ENCODE measurements at regions not wholly inside any gene's neighbourhood (a gene's known extent, or its start where the extent isn't known, plus 50 kb on each side); places are given as distances from the start of the nearest gene placed in this dataset.
"Not testable (repeated sequence)": the region's sequence is repeated elsewhere in the genome, so short reads cannot be mapped to it uniquely, and the experiment has no call there.

DNA sequence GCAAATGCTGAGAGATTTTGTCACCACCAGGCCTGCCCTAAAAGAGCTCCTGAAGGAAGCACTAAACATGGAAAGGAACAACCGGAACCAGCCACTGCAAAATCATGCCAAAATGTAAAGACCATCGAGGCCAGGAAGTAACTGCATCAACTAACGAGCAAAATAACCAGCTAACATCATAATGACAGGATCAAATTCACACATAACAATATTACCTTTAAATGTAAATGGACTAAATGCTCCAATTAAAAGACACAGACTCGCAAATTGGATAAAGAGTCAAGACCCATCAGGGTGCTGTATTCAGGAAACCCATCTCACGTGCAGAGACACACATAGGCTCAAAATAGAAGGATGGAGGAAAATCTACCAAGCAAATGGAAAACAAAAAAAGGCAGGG lies 387.2 kb upstream of the FAR2 start:
- DNase-seq (ENCODE audit: low read depth); H3K4me3 ChIP-seq (ENCODE audit: low read depth, low read length): not testable (repeated sequence)

DNA sequence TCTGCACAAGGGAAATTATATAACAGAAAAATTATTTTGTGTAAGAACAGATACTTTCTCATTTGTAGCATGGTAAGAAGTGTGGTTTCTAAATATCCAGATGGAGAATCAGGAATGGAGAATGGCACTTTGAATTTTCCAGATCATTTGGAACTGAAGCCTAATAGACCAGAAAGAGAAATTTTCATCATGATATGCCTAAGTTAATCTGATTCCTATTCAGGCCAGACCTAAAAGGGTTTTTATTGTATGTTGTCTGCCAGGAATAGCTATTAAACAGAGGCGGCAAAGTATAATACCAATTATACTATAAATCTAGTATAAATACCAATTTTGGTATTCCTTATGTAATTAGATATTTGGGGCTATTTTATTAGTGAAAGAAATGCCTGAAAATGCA lies 382.7 kb upstream of the FAR2 start:
- DNase-seq (ENCODE audit: low read depth): no peak

DNA sequence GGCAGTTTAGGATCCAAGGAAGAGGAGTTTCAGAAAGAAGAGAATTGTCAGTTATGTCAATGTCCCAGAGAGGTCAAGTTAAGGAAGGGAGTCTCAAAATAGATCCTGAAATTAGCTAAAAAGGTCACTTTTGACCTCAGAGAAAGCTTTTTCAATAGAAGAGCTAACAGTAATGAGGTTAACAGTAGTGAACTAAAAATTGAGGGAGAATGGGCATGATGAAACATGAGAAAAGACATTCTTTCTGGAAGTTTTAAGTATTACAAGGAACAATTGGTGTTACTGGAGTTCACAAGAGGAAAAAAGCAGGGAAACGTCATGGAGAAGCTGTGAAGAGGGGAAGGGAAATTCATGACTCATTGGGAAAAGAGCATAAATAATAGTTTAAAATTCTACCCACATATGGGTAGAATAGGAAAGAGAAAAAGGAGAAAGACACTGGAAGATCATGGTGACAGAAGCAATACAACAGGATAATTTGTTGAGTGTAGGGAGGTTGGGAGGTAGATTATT lies 381.2 kb upstream of the FAR2 start:
- DNase-seq (ENCODE audit: low read depth): no peak
- no peak overlapping the region for H3K4me3 ChIP-seq (ENCODE audit: low read depth, low read length)

More for the DNA sequence above, 382.7 kb upstream of the FAR2 start:
- no peak overlapping the region for H3K4me3 ChIP-seq (ENCODE audit: low read depth, low read length)

DNA sequence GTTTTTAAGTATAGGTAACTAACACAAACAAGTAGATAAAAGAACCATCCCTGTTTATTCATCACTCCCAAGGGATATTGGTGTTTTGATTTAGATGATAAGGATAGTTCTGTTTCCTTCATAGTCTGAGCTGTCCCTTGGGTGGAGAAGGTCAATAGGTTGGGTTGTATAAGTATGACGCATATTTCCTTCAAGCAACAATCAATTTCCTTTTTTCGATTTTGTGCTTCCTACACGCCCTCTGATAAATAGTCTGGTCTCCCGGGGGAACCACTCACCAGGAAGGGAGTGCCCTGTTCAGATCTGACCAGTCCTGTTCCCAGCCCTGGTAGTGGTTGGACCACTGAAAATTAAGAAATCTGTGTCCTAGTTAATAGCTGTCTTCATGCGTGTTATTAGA lies 378.8 kb upstream of the FAR2 start:
- H3K4me3 ChIP-seq (ENCODE audit: low read depth, low read length): no peak overlapping the region
- no peak for DNase-seq (ENCODE audit: low read depth)

DNA sequence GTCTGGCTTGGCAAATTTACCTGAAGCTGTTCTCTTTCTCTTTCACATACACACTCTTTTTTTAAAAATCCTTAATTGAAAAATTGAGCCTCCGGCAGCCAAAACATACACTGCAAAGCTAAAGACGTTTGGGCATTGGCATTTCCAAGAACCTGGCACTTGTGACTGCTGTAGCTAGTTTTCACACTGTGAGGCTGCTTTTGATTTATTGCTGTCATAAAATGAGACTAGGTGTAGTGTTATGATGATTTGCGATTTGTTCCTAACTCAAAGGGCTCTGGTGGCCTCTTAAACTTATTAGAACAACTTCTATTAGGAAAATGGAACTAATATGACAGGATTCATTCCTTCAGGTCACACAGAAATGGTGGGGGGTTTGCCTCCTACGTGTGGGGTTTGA lies 377.1 kb upstream of the FAR2 start:
- H3K4me3 ChIP-seq (ENCODE audit: low read depth, low read length): no peak overlapping the region
- no peak for DNase-seq (ENCODE audit: low read depth)

DNA sequence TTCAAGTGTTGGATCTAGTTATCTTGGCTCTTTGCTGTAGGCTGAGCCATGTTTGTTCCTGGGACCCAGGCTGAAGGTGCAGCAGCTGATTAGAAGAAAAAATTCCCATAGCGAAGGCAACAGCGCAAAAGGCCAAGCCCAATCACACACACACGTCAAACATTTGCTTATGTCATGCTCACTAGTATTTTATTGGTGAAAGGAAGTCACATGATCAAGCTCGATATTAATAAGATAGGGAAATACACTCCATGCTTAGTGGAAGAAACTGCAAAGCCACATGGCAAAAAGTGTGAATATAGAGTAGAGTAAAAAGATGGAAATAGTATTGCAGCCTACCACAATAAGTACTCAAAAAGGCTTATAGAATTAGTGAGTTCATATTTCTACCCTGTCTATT lies 373.5 kb upstream of the FAR2 start:
- H3K4me3 ChIP-seq (ENCODE audit: low read depth, low read length): no peak overlapping the region
- DNase-seq (ENCODE audit: low read depth): no peak

DNA sequence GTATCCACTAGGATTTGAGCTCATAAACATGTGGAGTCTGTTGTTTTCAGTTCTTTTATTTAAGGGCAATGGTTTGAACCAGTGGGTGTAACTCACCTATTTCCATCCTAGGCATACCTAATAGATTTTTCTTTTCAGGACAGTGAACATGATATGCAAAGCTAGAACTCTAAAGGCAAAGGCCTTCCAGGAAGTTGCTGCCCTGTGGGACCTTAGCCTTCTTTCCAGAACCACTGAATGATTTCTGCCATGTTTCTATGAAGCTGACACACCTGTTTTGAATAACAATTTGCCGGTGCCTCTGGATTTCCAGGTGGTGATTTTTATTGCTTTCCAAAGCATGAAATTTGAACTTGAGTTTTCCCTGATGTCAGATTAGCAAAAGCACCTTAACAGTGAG lies 372.9 kb upstream of the FAR2 start:
- H3K4me3 ChIP-seq (ENCODE audit: low read depth, low read length): no peak overlapping the region
- DNase-seq (ENCODE audit: low read depth): no peak

DNA sequence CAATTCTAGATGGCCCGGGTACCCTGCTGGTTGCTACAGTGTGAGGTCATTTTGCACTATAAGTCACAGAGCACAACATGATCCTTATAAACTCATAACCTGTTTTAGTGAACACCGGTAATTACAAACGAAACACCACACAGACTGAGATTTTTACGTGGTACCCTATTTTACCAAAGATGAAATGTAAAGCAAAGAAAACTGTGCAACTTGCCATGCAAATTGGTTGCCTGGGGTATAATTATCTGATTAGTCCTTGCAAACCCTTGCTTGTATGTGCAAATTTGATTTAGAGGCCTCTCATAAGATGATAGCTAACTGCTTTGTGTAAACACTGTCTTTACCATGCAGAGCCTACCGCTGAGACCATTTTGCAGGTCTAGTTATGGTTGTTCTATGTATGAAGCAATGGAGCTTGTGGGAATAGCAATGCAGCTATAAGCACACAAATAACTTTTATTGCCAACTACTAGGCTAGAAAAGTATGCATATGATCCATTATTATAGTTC lies 372.1 kb upstream of the FAR2 start:
- H3K4me3 ChIP-seq (ENCODE audit: low read depth, low read length): no peak overlapping the region
- no peak for DNase-seq (ENCODE audit: low read depth)

DNA sequence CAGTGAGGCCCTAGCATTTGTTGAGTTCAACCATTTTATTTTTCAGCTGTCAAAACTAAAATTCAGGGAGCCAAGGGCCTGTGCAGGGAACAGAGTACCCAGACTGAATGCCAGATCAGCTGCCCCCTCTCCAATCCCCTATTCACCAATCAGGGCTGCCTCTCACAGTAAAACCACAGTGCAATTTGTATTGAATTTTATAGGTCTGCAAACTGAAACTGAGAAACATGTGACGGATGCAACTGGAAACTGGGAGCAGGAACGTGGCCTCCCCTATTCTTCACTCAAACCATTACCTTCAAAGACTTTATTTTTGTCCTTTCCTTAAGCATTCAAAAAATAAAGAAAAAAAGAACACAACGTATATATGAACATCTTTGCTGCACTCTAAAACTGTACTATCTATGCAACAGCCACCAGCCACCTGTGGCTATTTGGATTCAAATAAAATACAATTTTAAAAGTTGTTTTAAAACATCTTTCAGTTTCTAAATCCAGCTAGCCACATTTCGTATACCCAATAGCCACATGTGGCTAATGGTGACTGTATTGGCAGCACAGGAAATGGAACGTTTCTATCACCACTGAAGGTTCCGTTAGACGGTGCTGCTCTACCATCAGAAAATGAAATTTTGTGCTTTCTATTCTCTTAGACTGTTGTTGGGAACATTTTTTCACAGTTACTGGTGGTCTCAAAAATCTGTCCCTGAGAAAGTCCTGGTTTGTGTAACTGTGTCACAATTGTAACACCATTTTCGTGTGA lies 371.3 kb upstream of the FAR2 start:
- no peak overlapping the region for H3K4me3 ChIP-seq (ENCODE audit: low read depth, low read length)
- DNase-seq (ENCODE audit: low read depth): no peak

DNA sequence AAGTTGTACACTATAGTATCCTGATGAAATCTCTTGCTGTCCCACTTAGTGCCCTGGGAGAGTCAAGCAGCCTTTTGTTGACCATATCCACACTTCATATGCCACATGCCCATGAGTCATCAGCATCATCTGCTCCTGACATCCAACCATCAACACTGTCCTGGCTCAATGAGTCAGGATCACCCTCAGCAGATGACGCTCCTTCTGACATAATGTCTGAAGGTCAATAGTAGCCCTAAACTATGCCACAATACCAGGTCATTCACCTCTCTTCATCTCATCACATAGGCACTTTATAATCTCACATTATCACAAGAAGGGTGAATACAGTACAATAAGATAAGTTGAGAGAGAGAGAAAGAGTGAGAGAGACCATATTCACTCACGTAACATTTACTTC lies 369.0 kb upstream of the FAR2 start:
- peak; percentile 30 for DNase-seq (ENCODE audit: low read depth)
- no peak overlapping the region for H3K4me3 ChIP-seq (ENCODE audit: low read depth, low read length)

DNA sequence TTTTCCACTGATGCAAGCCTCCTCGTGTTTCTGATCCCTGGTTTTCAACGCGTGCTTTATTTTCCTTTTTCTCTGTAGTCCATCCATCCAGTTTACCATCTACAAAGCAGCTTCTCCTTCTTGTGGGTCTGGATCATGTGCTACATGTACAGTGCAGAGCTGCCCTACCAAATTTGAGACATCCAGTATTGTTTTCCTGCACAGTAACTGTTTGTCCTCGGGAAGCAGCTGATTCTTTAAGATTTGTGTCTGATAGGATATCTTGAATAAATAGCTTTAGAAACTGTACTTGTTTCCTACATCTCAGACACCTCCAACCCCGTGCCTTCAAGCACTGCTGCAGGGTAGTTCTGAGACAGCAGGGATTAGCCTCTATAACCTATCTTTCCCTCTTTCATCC lies 368.1 kb upstream of the FAR2 start:
- DNase-seq (ENCODE audit: low read depth): no peak
- H3K4me3 ChIP-seq (ENCODE audit: low read depth, low read length): no peak overlapping the region

DNA sequence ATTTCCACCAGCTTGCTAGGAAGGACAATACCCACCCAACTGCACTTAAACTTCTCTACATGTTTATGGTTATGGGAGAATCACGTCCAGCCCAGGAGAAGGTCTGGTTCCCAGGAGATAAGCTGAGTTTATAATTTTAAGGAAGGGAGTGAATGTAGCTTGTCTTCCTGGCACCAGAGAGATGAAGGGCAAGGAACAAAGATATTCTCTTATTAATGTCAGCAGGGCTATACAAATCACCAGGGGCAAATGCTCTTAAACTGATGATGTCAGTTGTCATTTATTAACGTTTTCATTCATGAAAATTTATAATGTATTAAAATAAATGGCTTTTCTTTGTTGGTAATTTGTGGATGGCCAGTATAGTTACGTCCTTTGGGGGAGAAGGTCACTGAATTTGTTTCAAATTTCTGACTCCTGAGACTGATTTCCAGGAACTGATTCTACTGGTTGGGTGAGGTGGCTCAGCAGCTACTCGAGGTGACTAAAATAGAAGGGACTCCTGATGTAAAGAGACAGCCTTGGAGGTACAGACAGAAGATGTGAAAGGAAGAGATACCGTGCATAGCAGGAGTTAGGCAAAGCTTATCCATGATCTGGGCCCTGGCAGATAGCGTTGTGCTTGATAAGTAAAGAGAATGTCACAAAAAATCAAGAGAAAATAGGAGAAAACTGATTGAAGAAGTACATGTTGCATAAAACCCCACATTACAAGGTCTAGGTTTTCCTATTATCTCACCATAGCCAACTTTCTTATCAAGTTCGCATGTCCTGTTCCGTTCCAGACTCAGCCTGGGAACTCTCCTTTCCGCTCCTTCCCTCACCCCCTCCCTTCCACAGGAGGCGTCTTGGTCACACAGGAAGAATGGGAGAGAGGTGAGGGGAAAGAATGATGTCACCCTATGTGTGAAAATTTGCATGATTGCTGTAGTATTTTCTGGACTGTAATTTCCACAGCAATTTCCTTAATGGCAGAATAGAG lies 367.1 kb upstream of the FAR2 start:
- H3K4me3 ChIP-seq (ENCODE audit: low read depth, low read length): no peak overlapping the region
- DNase-seq (ENCODE audit: low read depth): no peak

DNA sequence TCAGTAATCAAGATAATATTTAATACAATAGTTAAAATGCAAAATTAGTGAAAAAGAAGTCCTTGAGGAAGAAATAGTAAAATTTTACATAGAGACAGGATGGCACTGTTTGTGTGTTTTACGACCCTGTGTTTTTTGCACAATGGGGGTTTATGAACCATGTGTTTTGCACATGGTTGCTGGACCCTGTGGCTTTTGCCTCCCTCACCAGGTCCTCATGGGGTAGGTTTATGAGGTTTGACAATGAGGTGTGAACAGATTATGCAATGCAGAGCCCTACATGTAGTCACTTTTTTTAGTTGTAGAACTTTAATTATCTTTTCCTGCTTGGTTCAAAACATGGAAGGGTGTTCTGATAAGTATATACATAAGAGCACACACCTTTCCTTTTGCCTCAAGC lies 366.3 kb upstream of the FAR2 start:
- no peak for DNase-seq (ENCODE audit: low read depth)

DNA sequence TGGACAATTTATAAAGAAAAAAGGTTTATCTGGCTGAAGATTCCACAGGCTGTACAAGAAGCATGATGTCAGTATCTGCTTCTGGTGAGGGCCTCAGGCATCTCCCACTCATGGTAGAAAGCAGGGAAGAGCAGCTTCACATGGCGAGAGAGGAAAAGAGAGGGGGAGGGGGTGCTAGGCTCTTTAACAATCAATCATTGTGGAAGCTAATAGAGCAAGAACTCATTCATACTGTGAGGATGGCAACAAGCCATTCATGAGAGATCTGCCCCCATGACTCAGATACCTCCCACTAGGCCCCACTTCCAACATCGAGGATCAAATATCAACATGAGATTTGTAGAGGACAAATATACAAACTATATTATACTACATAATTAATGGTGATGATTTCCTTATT lies 361.9 kb upstream of the FAR2 start:
- H3K4me3 ChIP-seq (ENCODE audit: low read depth, low read length): no peak overlapping the region
- DNase-seq (ENCODE audit: low read depth): no peak

More for the DNA sequence above, 366.3 kb upstream of the FAR2 start:
- H3K4me3 ChIP-seq (ENCODE audit: low read depth, low read length): no peak overlapping the region

DNA sequence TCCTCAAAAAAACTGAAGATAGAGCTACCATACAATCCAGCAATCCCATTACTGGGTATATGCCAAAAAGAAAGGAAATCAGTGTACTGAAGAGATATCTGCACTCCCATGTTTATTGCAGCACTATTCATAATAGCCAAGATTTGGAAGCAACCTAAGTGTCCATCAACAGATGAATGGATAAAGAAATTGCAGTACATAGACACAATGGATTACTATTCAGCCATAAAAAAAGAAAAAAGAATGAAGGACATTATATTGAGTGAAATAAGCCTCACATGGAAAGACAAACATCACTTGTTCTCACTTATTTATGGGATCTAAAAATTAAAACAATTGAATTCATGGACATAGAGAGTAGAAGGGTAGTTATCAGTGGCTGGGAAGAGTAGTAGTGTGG lies 360.8 kb upstream of the FAR2 start:
- H3K4me3 ChIP-seq (ENCODE audit: low read depth, low read length); DNase-seq (ENCODE audit: low read depth): not testable (repeated sequence)

DNA sequence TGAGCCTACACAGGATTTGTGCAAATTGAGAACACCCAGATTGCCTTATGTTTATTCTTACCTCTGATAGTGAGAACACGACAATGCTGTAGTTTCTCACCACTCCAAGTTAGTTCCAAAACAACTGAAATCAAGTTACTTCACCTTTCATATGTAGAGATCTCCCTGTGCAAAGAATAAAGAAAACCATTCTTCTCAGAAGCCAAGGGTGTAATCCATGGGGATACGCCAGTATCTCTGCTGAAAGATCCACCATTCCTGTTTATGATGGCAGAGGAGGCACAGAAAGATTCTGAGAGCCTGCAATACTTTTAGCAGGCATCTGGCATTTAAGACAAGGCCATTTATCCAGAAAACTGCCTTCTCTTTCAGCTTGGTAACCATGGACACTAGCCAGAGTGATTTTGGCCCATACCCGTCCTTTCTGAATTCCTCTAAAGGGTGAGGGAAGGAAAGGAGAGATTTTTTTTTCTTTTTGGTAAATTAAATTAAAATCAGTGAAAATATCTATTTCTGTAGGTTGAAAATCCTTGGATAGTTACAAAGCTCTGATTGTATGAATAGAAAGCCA lies 355.4 kb upstream of the FAR2 start:
- DNase-seq (ENCODE audit: low read depth): no peak
- no peak overlapping the region for H3K4me3 ChIP-seq (ENCODE audit: low read depth, low read length)

DNA sequence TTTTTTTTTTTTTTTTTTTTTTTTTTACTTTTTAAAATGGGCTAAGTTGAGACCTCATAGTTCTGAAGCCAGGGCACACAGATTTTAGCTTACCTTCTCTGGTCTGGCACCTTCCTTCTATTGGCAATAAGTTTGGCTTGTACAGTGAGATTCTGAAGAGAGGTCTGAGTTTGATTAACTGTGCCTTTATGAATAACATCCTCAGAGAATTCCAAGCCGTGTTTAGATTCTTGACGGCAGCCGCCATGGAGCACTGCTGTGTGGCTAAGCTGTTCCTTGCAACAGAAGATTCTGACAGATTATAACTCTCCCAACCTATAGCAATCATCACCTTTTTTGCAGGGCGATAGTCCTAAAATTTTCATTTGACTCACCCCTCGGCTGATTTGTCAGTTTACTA lies 354.9 kb upstream of the FAR2 start:
- no peak overlapping the region for H3K4me3 ChIP-seq (ENCODE audit: low read depth, low read length)
- no peak for DNase-seq (ENCODE audit: low read depth)

DNA sequence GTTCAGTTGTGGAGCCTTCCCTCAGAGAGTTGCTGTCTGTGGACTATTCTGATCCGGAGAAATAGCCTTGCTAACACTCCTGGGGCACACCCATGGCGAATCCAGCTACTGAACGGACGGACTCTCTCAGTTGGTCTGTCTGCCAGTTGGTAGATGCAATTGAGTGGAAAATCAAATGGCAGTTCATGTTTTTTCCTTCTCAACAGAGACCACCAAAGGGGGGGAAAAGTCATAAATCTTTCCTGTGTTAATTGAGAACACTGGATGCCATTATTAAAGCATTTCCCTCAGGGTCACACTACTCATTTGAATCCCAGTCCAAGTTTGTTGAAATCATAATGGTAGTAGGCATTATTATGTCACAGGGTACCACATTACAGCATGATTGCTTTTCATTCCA lies 354.3 kb upstream of the FAR2 start:
- H3K4me3 ChIP-seq (ENCODE audit: low read depth, low read length): no peak overlapping the region
- no peak for DNase-seq (ENCODE audit: low read depth)

DNA sequence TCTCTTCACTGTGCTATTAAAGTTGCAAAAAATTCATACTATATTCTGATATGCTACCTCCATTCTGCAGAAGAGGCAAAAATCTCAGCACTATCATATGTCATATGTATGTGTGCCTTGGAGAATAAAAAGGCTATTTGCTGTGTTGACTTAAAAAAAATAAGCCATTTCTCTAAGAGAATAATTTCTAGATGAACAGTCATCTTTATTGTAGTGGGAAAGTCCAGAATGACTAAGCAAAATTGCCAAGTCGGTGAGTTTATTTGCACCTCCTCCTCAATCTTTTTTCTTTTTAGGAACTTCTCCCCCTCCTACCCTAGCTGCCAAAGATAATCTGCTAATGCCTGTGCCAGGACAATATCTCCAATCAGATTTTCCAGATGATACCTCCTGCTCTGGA lies 353.8 kb upstream of the FAR2 start:
- H3K4me3 ChIP-seq (ENCODE audit: low read depth, low read length): no peak overlapping the region
- DNase-seq (ENCODE audit: low read depth): no peak

DNA sequence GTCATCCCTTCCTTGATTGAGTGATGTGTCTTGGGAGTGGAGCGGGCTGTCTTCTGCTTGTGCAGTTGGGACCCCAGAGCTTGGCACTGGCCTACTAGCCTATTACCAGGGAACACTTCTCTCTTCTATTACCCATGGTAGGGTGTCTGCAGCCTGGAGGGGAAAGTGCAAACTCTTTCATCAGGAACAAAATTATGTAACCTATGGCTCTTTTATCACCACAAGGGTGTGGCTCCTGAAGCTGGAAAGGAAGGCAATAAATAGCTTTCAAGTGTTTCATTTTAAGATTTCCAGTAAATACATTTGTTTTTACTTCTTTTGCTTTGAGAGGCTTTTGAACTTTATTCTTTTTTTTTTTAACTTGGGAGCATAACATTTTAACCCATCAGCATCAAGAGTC lies 349.7 kb upstream of the FAR2 start:
- no peak overlapping the region for H3K4me3 ChIP-seq (ENCODE audit: low read depth, low read length)
- DNase-seq (ENCODE audit: low read depth): no peak

All from skeletal muscle cell (primary cell).